Transverse colon (tissue), 4 donors: ENCODE measurements at regions not wholly inside any gene's neighbourhood (a gene's known extent, or its start where the extent isn't known, plus 50 kb on each side); places are given as distances from the start of the nearest gene placed in this dataset.

Source experiments
- POLR2A ChIP-seq: fragments of 450-650 bp; IDR thresholded peaks from one replicate; pipeline ENCODE4 v1.6.1; 2016; ENCODE audit warnings: antibody characterized with exemption, mild to moderate bottlenecking, moderate library complexity
- POLR2AphosphoS5 ChIP-seq, 3 donors: sonication (generic); formaldehyde crosslinking; IDR thresholded peaks; one replicate each; pipeline ENCODE4 v1.6.1; 2016; ENCODE audit warnings: antibody characterized with exemption in 3 of 3
- TF ChIP-seq, protein P1 (sequence below), 5 experiments: fragments of 200-600 bp in 3 of 5; fragments of 450-650 bp in 2 of 5; sonication (generic) in 3 of 5; IDR thresholded peaks; 1 replicate in 2 of 5; 2 replicates in 3 of 5; pipeline ENCODE4 v1.5.1; 2016 to 2017; ENCODE audit warnings: antibody characterized with exemption in 5 of 5, inconsistent platforms in 3 of 5, mild to moderate bottlenecking in 2 of 5, moderate library complexity in 1 of 5

DNA sequence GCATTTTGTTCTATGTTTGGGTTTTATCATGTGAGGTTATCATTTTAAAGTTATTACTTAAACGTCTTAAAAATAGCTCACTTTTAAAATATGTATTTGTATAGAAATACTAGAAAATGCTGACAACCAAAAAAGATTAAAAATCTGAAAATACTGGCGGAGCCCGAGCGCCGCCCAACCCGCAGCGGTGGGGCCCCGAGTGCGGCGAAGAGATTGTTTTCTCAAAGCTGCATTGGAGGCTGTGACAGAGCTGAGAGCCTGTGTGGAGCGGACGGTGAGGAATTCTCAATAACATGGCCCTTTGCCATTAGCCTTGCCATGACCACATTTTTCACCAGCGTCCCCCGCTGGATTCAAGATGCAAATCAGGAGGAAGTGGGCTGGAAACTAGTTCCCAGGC is 255.4 kb downstream of the NKX6-1 start:
- TF ChIP-seq, protein P1, sequence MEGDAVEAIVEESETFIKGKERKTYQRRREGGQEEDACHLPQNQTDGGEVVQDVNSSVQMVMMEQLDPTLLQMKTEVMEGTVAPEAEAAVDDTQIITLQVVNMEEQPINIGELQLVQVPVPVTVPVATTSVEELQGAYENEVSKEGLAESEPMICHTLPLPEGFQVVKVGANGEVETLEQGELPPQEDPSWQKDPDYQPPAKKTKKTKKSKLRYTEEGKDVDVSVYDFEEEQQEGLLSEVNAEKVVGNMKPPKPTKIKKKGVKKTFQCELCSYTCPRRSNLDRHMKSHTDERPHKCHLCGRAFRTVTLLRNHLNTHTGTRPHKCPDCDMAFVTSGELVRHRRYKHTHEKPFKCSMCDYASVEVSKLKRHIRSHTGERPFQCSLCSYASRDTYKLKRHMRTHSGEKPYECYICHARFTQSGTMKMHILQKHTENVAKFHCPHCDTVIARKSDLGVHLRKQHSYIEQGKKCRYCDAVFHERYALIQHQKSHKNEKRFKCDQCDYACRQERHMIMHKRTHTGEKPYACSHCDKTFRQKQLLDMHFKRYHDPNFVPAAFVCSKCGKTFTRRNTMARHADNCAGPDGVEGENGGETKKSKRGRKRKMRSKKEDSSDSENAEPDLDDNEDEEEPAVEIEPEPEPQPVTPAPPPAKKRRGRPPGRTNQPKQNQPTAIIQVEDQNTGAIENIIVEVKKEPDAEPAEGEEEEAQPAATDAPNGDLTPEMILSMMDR (IDR thresholded peaks at IDR 0.05), result no peak
- TF ChIP-seq POLR2A (no peak), POLR2AphosphoS5 (IDR thresholded peaks at IDR 0.05) (no peak)
